ENCODE measurements at regions not wholly inside any gene's neighbourhood (a gene's known extent, or its start where the extent isn't known, plus 50 kb on each side); places are given as distances from the start of the nearest gene placed in this dataset.

DNA sequence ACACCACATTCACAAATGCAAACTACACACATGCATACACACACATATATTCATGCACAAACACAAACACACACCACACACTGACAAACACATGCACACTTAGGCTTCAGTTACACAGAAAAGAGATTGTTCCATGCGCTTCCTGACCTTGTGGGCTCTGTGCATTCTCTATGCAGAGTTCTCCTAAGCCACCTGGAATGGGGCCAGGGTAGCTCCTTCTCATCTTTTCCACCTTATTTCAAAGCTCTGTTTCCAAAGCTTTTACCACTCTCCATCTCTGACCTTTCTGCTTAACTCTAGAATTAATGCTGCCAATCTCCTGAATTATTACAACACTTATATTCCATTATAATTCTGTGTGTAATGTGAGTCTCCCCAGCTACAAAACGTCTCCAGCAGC lies 522.3 kb upstream of the MYT1L start:
- Mint-ChIP-seq H3K4me1 (peaks cover 11% of the 10 kb centered on the region), H3K36me3 (no peaks in the 10 kb centered on the region), H3K4me3 (no peak overlapping the region), H3K27me3 (ENCODE audit: insufficient read depth, low read depth) (no peaks in the 10 kb centered on the region), H3K9me3 (no peaks in the 10 kb centered on the region), H3K27ac (no peak overlapping the region)
- peaks cover 16% of the 10 kb centered on the region for H3K4me1 ChIP-seq
- no peak overlapping the region for H3K27ac ChIP-seq
- H4K20me1 ChIP-seq (ENCODE audit: low read depth): no peaks in the 10 kb centered on the region
- H3K9me3 ChIP-seq (ENCODE audit: low read depth): no peaks in the 10 kb centered on the region
- H3K9ac ChIP-seq: no peak overlapping the region
- no peaks in the 10 kb centered on the region for H3K36me3 ChIP-seq
- no peaks in the 10 kb centered on the region for H3K79me2 ChIP-seq (ENCODE audit: low read depth)
- TF ChIP-seq EZH2phosphoT487 (IDR thresholded peaks at IDR 0.05): no peak
- TF ChIP-seq EZH2 (IDR thresholded peaks at IDR 0.05): no peak
- TF ChIP-seq, protein P1, sequence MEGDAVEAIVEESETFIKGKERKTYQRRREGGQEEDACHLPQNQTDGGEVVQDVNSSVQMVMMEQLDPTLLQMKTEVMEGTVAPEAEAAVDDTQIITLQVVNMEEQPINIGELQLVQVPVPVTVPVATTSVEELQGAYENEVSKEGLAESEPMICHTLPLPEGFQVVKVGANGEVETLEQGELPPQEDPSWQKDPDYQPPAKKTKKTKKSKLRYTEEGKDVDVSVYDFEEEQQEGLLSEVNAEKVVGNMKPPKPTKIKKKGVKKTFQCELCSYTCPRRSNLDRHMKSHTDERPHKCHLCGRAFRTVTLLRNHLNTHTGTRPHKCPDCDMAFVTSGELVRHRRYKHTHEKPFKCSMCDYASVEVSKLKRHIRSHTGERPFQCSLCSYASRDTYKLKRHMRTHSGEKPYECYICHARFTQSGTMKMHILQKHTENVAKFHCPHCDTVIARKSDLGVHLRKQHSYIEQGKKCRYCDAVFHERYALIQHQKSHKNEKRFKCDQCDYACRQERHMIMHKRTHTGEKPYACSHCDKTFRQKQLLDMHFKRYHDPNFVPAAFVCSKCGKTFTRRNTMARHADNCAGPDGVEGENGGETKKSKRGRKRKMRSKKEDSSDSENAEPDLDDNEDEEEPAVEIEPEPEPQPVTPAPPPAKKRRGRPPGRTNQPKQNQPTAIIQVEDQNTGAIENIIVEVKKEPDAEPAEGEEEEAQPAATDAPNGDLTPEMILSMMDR (IDR thresholded peaks at IDR 0.05): no peak
- H2AFZ ChIP-seq (replicated peaks): no peak overlapping the region
- H3K4me3 ChIP-seq: no peak overlapping the region
- H3K4me2 ChIP-seq: no peak overlapping the region
- no peak for DNase-seq (ENCODE audit: low spot score)
- H3F3A ChIP-seq (ENCODE audit: low read depth): no peaks in the 10 kb centered on the region
- no peaks in the 10 kb centered on the region for H3K27me3 ChIP-seq

DNA sequence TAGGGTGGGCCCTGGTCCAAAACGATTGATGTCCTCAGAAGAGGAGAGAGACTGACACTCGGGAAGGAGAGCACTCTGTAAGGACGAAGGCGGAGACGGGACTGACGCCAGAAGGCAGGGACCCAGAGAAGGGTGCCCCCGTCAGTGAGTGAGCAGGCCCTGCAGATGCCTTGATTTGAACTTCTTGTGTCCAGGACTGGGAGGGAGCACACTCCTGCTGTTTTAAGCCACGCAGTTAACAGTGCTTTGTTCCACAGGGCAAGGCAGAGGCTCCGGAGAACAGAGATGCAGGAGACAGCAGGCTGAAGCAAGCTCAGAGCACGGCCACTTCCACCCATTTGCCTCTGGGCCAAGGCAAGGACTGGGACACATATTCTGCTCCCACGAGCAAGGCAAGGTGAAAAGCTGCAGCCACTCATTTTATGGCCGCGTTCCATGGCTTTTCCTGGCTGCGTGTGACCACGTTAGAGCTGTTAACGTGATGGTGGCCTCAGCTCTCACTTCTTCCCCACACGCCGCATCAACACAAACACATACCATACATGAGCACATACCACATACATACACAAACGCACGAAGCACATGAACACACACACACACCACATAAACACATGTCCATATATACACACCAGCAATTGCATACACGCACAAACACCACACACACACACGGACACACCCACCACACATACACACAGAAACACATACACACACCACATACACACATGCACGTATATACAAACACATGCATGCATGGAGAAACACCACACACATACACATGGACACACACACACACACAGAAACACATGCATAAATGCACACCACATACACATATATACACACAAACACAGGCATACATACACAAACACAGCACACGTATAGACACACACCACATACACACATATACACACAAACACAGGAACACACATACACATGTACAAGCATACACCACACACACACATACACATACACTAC lies 521.0 kb upstream of the MYT1L start:
- Mint-ChIP-seq H3K27me3 (ENCODE audit: insufficient read depth, low read depth) (no peaks in the 10 kb centered on the region), H3K4me1 (peaks cover 11% of the 10 kb centered on the region), H3K27ac (peak overlapping the region; percentile 90), H3K36me3 (no peaks in the 10 kb centered on the region), H3K9me3 (no peaks in the 10 kb centered on the region), H3K4me3 (no peak overlapping the region)
- Histone ChIP-seq H3K4me3 (no peak overlapping the region), H3K9ac (no peak overlapping the region), H2AFZ (replicated peaks) (no peak overlapping the region), H3K4me1 (peaks cover 18% of the 10 kb centered on the region), H4K20me1 (ENCODE audit: low read depth) (no peaks in the 10 kb centered on the region), H3K79me2 (ENCODE audit: low read depth) (no peaks in the 10 kb centered on the region), H3K36me3 (no peaks in the 10 kb centered on the region), H3F3A (ENCODE audit: low read depth) (no peaks in the 10 kb centered on the region), H3K27me3 (no peaks in the 10 kb centered on the region), H3K9me3 (ENCODE audit: low read depth) (no peaks in the 10 kb centered on the region), H3K27ac (no peak overlapping the region), H3K4me2 (no peak overlapping the region)
- no peak for DNase-seq (ENCODE audit: low spot score)
- no peak for TF ChIP-seq EZH2 (IDR thresholded peaks at IDR 0.05)
- TF ChIP-seq, protein P1 (IDR thresholded peaks at IDR 0.05): no peak
- TF ChIP-seq EZH2phosphoT487 (IDR thresholded peaks at IDR 0.05): no peak

DNA sequence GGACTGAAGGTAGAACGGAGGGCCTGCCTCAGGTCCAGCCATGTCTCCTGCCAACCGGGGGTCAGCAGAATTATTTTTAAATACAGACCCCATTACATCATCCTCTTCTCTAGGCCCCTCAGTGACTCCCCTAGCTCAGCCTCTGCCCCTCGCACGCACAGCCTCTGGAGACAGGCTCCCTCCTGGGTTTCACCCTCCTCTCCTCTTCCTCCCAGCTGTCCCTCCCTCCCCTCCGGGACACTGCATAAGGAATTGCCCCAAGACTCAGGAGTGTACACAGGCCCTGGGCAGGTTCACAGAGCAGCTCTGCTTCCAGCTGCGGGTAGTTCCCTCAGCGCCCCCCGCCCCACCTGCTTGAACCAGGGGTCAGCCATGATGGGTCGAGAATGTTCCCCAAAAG lies 520.2 kb upstream of the MYT1L start:
- Histone ChIP-seq H3K9me3 (ENCODE audit: low read depth) (no peaks in the 10 kb centered on the region), H2AFZ (replicated peaks) (no peak overlapping the region), H3F3A (ENCODE audit: low read depth) (no peaks in the 10 kb centered on the region), H3K27me3 (no peaks in the 10 kb centered on the region), H3K27ac (no peak overlapping the region), H3K4me3 (no peak overlapping the region), H3K4me2 (no peak overlapping the region), H3K79me2 (ENCODE audit: low read depth) (no peaks in the 10 kb centered on the region), H3K9ac (no peak overlapping the region), H3K4me1 (peaks cover 23% of the 10 kb centered on the region), H4K20me1 (ENCODE audit: low read depth) (no peaks in the 10 kb centered on the region), H3K36me3 (no peaks in the 10 kb centered on the region)
- Mint-ChIP-seq H3K4me1 (peaks cover 12% of the 10 kb centered on the region), H3K27ac (peak overlapping the region; percentile 90), H3K9me3 (no peaks in the 10 kb centered on the region), H3K4me3 (no peak overlapping the region), H3K36me3 (no peaks in the 10 kb centered on the region), H3K27me3 (ENCODE audit: insufficient read depth, low read depth) (peaks cover 2% of the 10 kb centered on the region)
- TF ChIP-seq, protein P1 (IDR thresholded peaks at IDR 0.05): no peak
- TF ChIP-seq EZH2phosphoT487 (IDR thresholded peaks at IDR 0.05) (no peak), EZH2 (IDR thresholded peaks at IDR 0.05) (no peak)
- DNase-seq (ENCODE audit: low spot score): no peak
